ENCODE measurements at regions not wholly inside any gene's neighbourhood (a gene's known extent, or its start where the extent isn't known, plus 50 kb on each side); places are given as distances from the start of the nearest gene placed in this dataset.

GRCh38 chr6:91376686-91377085, 789.8 kb upstream of the MAP3K7 start:
- no peak for DNase-seq (ENCODE audit: low spot score)

- DNase-seq (ENCODE audit: low spot score), result no peak
Observed at GRCh38 chr6:91366781-91367180, 779.9 kb upstream of the MAP3K7 start.

- no peak for DNase-seq (ENCODE audit: low spot score)
Observed at GRCh38 chr6:91358986-91359385, 772.1 kb upstream of the MAP3K7 start.

- DNase-seq (ENCODE audit: low spot score), result no peak
Observed at GRCh38 chr6:91352878-91353277, 766.0 kb upstream of the MAP3K7 start.

GRCh38 chr6:91352321-91352720, 765.4 kb upstream of the MAP3K7 start:
- DNase-seq (ENCODE audit: low spot score), result no peak

- no peak for DNase-seq (ENCODE audit: low spot score)
Observed at GRCh38 chr6:91350146-91350908, 763.5 kb upstream of the MAP3K7 start.

GRCh38 chr6:91341473-91341872, 754.6 kb upstream of the MAP3K7 start:
- no peak for DNase-seq (ENCODE audit: low spot score)

GRCh38 chr6:91340896-91341395, 754.1 kb upstream of the MAP3K7 start:
- no peak for DNase-seq (ENCODE audit: low spot score)

- no peak for DNase-seq (ENCODE audit: low spot score)
Observed at GRCh38 chr6:91337967-91338366, 751.1 kb upstream of the MAP3K7 start.

GRCh38 chr6:91330896-91331295, 744.0 kb upstream of the MAP3K7 start:
- DNase-seq (ENCODE audit: low spot score), result no peak

GRCh38 chr6:91328241-91328640, 741.4 kb upstream of the MAP3K7 start:
- DNase-seq (ENCODE audit: low spot score), result no peak

- DNase-seq (ENCODE audit: low spot score), result no peak
Observed at GRCh38 chr6:91324711-91325110, 737.8 kb upstream of the MAP3K7 start.

- DNase-seq (ENCODE audit: low spot score), result no peak
Observed at GRCh38 chr6:91317984-91318383, 731.1 kb upstream of the MAP3K7 start.

- DNase-seq (ENCODE audit: low spot score), result no peak
Observed at GRCh38 chr6:91317247-91317835, 730.5 kb upstream of the MAP3K7 start.

- no peak for DNase-seq (ENCODE audit: low spot score)
Observed at GRCh38 chr6:91310178-91310577, 723.3 kb upstream of the MAP3K7 start.

- no peak for DNase-seq (ENCODE audit: low spot score)
Observed at GRCh38 chr6:91305755-91306154, 718.9 kb upstream of the MAP3K7 start.

GRCh38 chr6:91304521-91304920, 717.6 kb upstream of the MAP3K7 start:
- no peak for DNase-seq (ENCODE audit: low spot score)

GRCh38 chr6:91303326-91303725, 716.5 kb upstream of the MAP3K7 start:
- no peak for DNase-seq (ENCODE audit: low spot score)

GRCh38 chr6:91299544-91300491, 712.9 kb upstream of the MAP3K7 start:
- no peak for DNase-seq (ENCODE audit: low spot score)

- DNase-seq (ENCODE audit: low spot score), result no peak
Observed at GRCh38 chr6:91298543-91299145, 711.8 kb upstream of the MAP3K7 start.

- DNase-seq (ENCODE audit: low spot score), result no peak
Observed at GRCh38 chr6:91293395-91293794, 706.5 kb upstream of the MAP3K7 start.

GRCh38 chr6:91291071-91291470, 704.2 kb upstream of the MAP3K7 start:
- DNase-seq (ENCODE audit: low spot score), result no peak
